Mesothelial cell of epicardium (in vitro differentiated cells): ENCODE measurements at regions not wholly inside any gene's neighbourhood (a gene's known extent, or its start where the extent isn't known, plus 50 kb on each side); places are given as distances from the start of the nearest gene placed in this dataset.

ENCODE experiments used
- DNase-seq, 2 experiments: peaks; one replicate each; pipeline ENCODE4 v3.0.0; 2021; ENCODE audit warnings: low spot score in 2 of 2; ENCODE audit not compliant: unreplicated experiment in 2 of 2
- H3K27ac Mint-ChIP-seq: 2 replicates; pipeline ENCODE4 v1.8.0; 2021; ENCODE audit warnings: mixed read lengths
- H3K27me3 Mint-ChIP-seq: 2 replicates; pipeline ENCODE4 v1.8.0; 2021; ENCODE audit warnings: low read depth, mixed read lengths
- H3K36me3 Mint-ChIP-seq: 2 replicates; pipeline ENCODE4 v1.8.0; 2021; ENCODE audit warnings: mixed read lengths
- H3K4me1 Mint-ChIP-seq: 2 replicates; pipeline ENCODE4 v1.8.0; 2021; ENCODE audit warnings: mixed read lengths
- H3K4me3 Mint-ChIP-seq: 2 replicates; pipeline ENCODE4 v1.8.0; 2021; ENCODE audit warnings: mild to moderate bottlenecking, moderate library complexity, mixed read lengths
- H3K9me3 Mint-ChIP-seq: 2 replicates; pipeline ENCODE4 v1.8.0; 2021; ENCODE audit warnings: mixed read lengths
- TF ChIP-seq, protein P1 (sequence below): fragments of 200-600 bp; sonication (generic); IDR thresholded peaks from one replicate; pipeline ENCODE4 v1.5.0; 2021; ENCODE audit warnings: antibody characterized with exemption; ENCODE audit not compliant: unreplicated experiment

- DNase-seq: no peak
- Mint-ChIP-seq H3K36me3 (no peaks in the 10 kb centered on the region), H3K9me3 (peaks cover 4% of the 10 kb centered on the region), H3K27ac (no peak overlapping the region), H3K27me3 (no peaks in the 10 kb centered on the region), H3K4me3 (no peak overlapping the region), H3K4me1 (no peaks in the 10 kb centered on the region)
- TF ChIP-seq, protein P1, sequence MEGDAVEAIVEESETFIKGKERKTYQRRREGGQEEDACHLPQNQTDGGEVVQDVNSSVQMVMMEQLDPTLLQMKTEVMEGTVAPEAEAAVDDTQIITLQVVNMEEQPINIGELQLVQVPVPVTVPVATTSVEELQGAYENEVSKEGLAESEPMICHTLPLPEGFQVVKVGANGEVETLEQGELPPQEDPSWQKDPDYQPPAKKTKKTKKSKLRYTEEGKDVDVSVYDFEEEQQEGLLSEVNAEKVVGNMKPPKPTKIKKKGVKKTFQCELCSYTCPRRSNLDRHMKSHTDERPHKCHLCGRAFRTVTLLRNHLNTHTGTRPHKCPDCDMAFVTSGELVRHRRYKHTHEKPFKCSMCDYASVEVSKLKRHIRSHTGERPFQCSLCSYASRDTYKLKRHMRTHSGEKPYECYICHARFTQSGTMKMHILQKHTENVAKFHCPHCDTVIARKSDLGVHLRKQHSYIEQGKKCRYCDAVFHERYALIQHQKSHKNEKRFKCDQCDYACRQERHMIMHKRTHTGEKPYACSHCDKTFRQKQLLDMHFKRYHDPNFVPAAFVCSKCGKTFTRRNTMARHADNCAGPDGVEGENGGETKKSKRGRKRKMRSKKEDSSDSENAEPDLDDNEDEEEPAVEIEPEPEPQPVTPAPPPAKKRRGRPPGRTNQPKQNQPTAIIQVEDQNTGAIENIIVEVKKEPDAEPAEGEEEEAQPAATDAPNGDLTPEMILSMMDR: no peak
Measured at GRCh38 chr7:46192271-46192670, 271.2 kb upstream of the IGFBP3 start.

DNA sequence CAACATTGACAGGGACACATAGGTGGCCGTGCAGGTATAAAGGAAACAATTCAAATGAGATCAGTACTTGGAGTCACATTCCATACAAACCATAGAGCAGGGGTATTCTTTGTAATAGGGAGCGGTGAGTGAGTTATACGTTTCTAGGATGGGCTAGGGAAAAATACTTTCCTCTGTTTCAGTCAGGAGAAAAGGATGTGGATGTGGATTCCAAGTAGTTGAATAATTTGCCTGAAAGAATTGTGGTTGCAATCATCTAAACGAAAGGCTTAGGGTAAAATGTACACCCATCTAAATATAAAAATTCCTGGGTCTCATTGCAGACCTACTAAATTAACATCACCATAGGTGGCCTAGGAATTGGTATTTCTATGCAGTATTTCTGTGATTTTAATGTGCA is 270.7 kb upstream of the IGFBP3 start:
- no peaks in the 10 kb centered on the region for H3K36me3 Mint-ChIP-seq
- H3K9me3 Mint-ChIP-seq: peaks cover 4% of the 10 kb centered on the region
- TF ChIP-seq, protein P1: no peak
- H3K27me3 Mint-ChIP-seq: no peaks in the 10 kb centered on the region
- no peak overlapping the region for H3K27ac Mint-ChIP-seq
- DNase-seq: no peak
- H3K4me1 Mint-ChIP-seq: no peaks in the 10 kb centered on the region
- no peak overlapping the region for H3K4me3 Mint-ChIP-seq

DNA sequence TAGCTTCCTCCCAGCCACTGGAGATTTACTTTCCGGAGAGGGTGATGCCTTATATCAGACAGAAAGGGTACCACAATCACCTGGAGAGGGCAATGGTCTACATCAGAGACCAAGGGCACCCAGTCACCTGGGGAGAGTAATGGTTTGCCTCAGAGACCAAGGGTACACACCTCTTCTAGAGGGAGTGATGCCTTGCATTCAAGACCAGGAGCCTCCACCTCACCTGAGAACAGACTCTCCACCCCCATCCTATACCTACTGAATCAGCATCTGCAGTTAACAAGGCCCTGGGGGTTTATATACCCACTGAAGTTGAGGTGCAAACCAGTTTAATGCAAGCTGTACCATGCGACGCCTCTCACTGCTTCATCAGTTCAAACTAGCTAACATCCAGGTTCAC is 270.2 kb upstream of the IGFBP3 start:
- no peak overlapping the region for H3K4me3 Mint-ChIP-seq
- peaks cover 4% of the 10 kb centered on the region for H3K9me3 Mint-ChIP-seq
- no peak overlapping the region for H3K27ac Mint-ChIP-seq
- H3K27me3 Mint-ChIP-seq: no peaks in the 10 kb centered on the region
- TF ChIP-seq, protein P1: no peak
- DNase-seq: no peak
- H3K4me1 Mint-ChIP-seq: no peaks in the 10 kb centered on the region
- H3K36me3 Mint-ChIP-seq: no peaks in the 10 kb centered on the region

GRCh38 chr7:46189255-46189790 is 268.3 kb upstream of the IGFBP3 start:
- DNase-seq: no peak
- Mint-ChIP-seq H3K27me3 (no peaks in the 10 kb centered on the region), H3K4me1 (peaks cover 11% of the 10 kb centered on the region), H3K9me3 (peaks cover 4% of the 10 kb centered on the region), H3K36me3 (no peaks in the 10 kb centered on the region), H3K27ac (no peak overlapping the region), H3K4me3 (no peak overlapping the region)
- TF ChIP-seq, protein P1: no peak

DNA sequence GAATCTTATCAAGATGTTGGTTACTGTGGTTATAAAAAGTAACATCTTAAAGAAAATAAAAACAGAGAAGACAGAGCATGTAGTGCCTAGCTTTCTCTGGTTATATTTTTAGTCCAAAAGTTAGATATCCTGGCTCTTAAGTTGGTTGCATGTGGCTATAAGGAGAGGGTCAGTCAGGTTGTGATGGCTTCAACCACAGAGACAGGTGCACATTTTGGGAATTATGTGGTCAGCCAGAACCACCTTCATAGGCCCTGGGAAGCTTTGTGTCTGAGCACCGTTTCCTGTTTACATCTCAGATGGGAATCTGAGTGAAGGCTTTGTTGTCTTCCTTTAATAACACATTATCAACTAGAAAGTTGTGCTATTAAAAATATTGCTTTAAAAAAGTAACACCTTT is 265.1 kb upstream of the IGFBP3 start:
- no peak for DNase-seq
- Mint-ChIP-seq H3K4me3 (no peak overlapping the region), H3K36me3 (peaks cover 6% of the 10 kb centered on the region), H3K9me3 (peaks cover 20% of the 10 kb centered on the region), H3K27ac (no peak overlapping the region), H3K4me1 (peaks cover 11% of the 10 kb centered on the region), H3K27me3 (no peaks in the 10 kb centered on the region)
- TF ChIP-seq, protein P1: no peak
